Tibial nerve (tissue), 4 donors: ENCODE measurements at regions not wholly inside any gene's neighbourhood (a gene's known extent, or its start where the extent isn't known, plus 50 kb on each side); places are given as distances from the start of the nearest gene placed in this dataset.

Experiments
- DNase-seq, 2 donors: peaks; one replicate each; pipeline ENCODE4 v3.0.0-alpha.2; 2019; ENCODE audit warnings: low spot score in 2 of 2
- H3K27ac ChIP-seq, 4 donors: fragments of 200-600 bp; sonication (generic) in 3 of 4; one replicate each; pipeline ENCODE4 v1.5.1; 2017 to 2019; ENCODE audit warnings: mild to moderate bottlenecking in 1 of 4
- H3K27me3 ChIP-seq, 2 donors: fragments of 200-600 bp; sonication (generic) in 1 of 2; one replicate each; pipeline versions ENCODE4 v1.5.1 to v1.6.0; 2017 to 2019
- H3K36me3 ChIP-seq, 3 donors: fragments of 200-600 bp; sonication (generic); one replicate each; pipeline ENCODE4 v1.5.1; 2018 to 2019
- H3K4me1 ChIP-seq, 4 donors: fragments of 200-600 bp; sonication (generic) in 3 of 4; one replicate each; pipeline ENCODE4 v1.5.1; 2017 to 2019
- H3K4me3 ChIP-seq, 4 donors: fragments of 200-600 bp; sonication (generic) in 3 of 4; one replicate each; pipeline ENCODE4 v1.5.1; 2017 to 2019; ENCODE audit warnings: mild to moderate bottlenecking in 1 of 4, moderate library complexity in 1 of 4
- H3K9me3 ChIP-seq, 4 donors: fragments of 200-600 bp; sonication (generic) in 3 of 4; one replicate each; pipeline ENCODE4 v1.5.1; 2017 to 2019
- EP300 ChIP-seq, 2 donors: sonication (generic); formaldehyde crosslinking; IDR thresholded peaks; one replicate each; pipeline ENCODE4 v1.6.1; 2017; ENCODE audit warnings: antibody characterized with exemption in 2 of 2, mild to moderate bottlenecking in 1 of 2
- POLR2A ChIP-seq, 2 donors: fragments of 450-650 bp; IDR thresholded peaks; one replicate each; pipeline ENCODE4 v1.6.1; 2017; ENCODE audit warnings: antibody characterized with exemption in 2 of 2, mild to moderate bottlenecking in 2 of 2, moderate library complexity in 2 of 2
- whole genome bisulfite sequencing, 2 donors: methylation state at CpG; one replicate each; pipeline ENCODE4 v1.1.5; 2018; 5-methylcytosine and 5-hydroxymethylcytosine counted together
- TF ChIP-seq, protein P1 (sequence below), 5 experiments: fragments of 200-600 bp in 3 of 5; fragments of 450-650 bp in 2 of 5; sonication (generic) in 3 of 5; IDR thresholded peaks; one replicate each; pipeline ENCODE4 v1.5.1; 2016 to 2019; ENCODE audit warnings: antibody characterized with exemption in 5 of 5, mild to moderate bottlenecking in 3 of 5, moderate library complexity in 2 of 5

GRCh38 chr11:23490557-23491235, 630.4 kb upstream of the CCDC179 start:
- TF ChIP-seq, protein P1, sequence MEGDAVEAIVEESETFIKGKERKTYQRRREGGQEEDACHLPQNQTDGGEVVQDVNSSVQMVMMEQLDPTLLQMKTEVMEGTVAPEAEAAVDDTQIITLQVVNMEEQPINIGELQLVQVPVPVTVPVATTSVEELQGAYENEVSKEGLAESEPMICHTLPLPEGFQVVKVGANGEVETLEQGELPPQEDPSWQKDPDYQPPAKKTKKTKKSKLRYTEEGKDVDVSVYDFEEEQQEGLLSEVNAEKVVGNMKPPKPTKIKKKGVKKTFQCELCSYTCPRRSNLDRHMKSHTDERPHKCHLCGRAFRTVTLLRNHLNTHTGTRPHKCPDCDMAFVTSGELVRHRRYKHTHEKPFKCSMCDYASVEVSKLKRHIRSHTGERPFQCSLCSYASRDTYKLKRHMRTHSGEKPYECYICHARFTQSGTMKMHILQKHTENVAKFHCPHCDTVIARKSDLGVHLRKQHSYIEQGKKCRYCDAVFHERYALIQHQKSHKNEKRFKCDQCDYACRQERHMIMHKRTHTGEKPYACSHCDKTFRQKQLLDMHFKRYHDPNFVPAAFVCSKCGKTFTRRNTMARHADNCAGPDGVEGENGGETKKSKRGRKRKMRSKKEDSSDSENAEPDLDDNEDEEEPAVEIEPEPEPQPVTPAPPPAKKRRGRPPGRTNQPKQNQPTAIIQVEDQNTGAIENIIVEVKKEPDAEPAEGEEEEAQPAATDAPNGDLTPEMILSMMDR (IDR thresholded peaks at IDR 0.05), result no peak
- Histone ChIP-seq H3K4me3 (no peak overlapping the region), H3K27ac (no peak overlapping the region), H3K36me3 (no peaks in the 10 kb centered on the region), H3K4me1 (no peaks in the 10 kb centered on the region), H3K27me3 (no peaks in the 10 kb centered on the region), H3K9me3 (peaks cover 0 to 15% (median 2%) of the 10 kb centered on the region in 4 donors)
- WGBS, 2 donors, result 56 to 61% methylated on average over 3 of the region's 3 CpGs
- DNase-seq, result no peak

GRCh38 chr11:23494981-23495380, 634.7 kb upstream of the CCDC179 start:
- Histone ChIP-seq H3K27ac (no peak overlapping the region), H3K4me1 (no peaks in the 10 kb centered on the region), H3K36me3 (no peaks in the 10 kb centered on the region), H3K9me3 (no peaks in the 10 kb centered on the region), H3K4me3 (no peak overlapping the region), H3K27me3 (no peaks in the 10 kb centered on the region)
- TF ChIP-seq, protein P1 (IDR thresholded peaks at IDR 0.05), result no peak
- TF ChIP-seq POLR2A (IDR thresholded peaks at IDR 0.05) (no peak), EP300 (IDR thresholded peaks at IDR 0.05) (no peak)
- no peak for DNase-seq
- 69 to 87% methylated on average over 2 of the region's 2 CpGs for WGBS, 2 donors

- Histone ChIP-seq H3K4me1 (no peaks in the 10 kb centered on the region), H3K9me3 (no peaks in the 10 kb centered on the region), H3K27me3 (no peaks in the 10 kb centered on the region), H3K27ac (no peak overlapping the region), H3K4me3 (no peak overlapping the region), H3K36me3 (no peaks in the 10 kb centered on the region)
- no peak for DNase-seq
- TF ChIP-seq, protein P1 (IDR thresholded peaks at IDR 0.05), result no peak
- no peak for TF ChIP-seq EP300 (IDR thresholded peaks at IDR 0.05)
- no peak for TF ChIP-seq POLR2A (IDR thresholded peaks at IDR 0.05)
- 64 to 76% methylated on average over 6 of the region's 6 CpGs for WGBS, 2 donors
These were observed 636.1 kb upstream of the CCDC179 start for GRCh38 chr11:23496340-23496739.

- no peaks in the 10 kb centered on the region for H3K9me3 ChIP-seq
- no peak for TF ChIP-seq EP300 (IDR thresholded peaks at IDR 0.05)
- TF ChIP-seq, protein P1 (IDR thresholded peaks at IDR 0.05), result no peak
- no peak for TF ChIP-seq POLR2A (IDR thresholded peaks at IDR 0.05)
- no peak overlapping the region for H3K27ac ChIP-seq
- H3K27me3 ChIP-seq, result no peaks in the 10 kb centered on the region
- no peak overlapping the region for H3K4me3 ChIP-seq
- H3K4me1 ChIP-seq, result no peaks in the 10 kb centered on the region
- no peak for DNase-seq
- 67 to 68% methylated on average over 1 of the region's 1 CpG for WGBS, 2 donors
- no peaks in the 10 kb centered on the region for H3K36me3 ChIP-seq
These were observed 636.8 kb upstream of the CCDC179 start for GRCh38 chr11:23497040-23497439.

DNA sequence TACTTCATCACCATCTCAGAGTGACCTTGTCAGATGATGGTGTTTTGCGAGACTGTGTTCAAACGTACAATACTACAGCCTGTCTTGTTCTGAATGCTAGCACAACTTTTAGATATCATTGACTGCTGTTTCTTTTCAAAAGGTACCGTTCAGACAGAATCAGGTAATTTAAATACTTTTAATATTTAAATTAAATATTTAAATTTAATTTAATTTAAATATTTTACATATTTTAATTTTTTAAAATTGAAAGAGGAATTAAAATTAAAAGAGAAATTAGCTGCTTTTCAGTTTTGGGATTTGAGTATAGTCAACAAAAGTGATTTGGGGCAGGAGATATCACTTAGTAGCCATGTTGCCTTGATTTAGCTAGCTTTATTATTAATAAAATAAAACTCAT, 642.1 kb upstream of the CCDC179 start:
- H3K36me3 ChIP-seq, result no peaks in the 10 kb centered on the region
- DNase-seq, result no peak
- H3K9me3 ChIP-seq, result no peaks in the 10 kb centered on the region
- no peaks in the 10 kb centered on the region for H3K27me3 ChIP-seq
- H3K27ac ChIP-seq, result no peak overlapping the region
- WGBS, 2 donors, result 85 to 91% methylated on average over 3 of the region's 3 CpGs
- H3K4me1 ChIP-seq, result no peaks in the 10 kb centered on the region
- TF ChIP-seq, protein P1 (IDR thresholded peaks at IDR 0.05), result no peak
- TF ChIP-seq EP300 (IDR thresholded peaks at IDR 0.05) (no peak), POLR2A (IDR thresholded peaks at IDR 0.05) (no peak)
- H3K4me3 ChIP-seq, result no peak overlapping the region
